HG03103 (cell line): ENCODE measurements at regions not wholly inside any gene's neighbourhood (a gene's known extent, or its start where the extent isn't known, plus 50 kb on each side); places are given as distances from the start of the nearest gene placed in this dataset.

Experiments used
- ATAC-seq: cut with Tn5 transposase; IDR thresholded peaks from one replicate; pipeline ENCODE4 v1.9.1; 2021; ENCODE audit warnings: low read depth; ENCODE audit not compliant: unreplicated experiment

GRCh38 chr5:117082977-117083376, 508.4 kb upstream of the SEMA6A start:
- ATAC-seq, result no peak

- no peak for ATAC-seq
Observed at GRCh38 chr5:117077142-117077541, 502.5 kb upstream of the SEMA6A start.

- ATAC-seq, result no peak
Observed at GRCh38 chr5:117072439-117072838, 497.8 kb upstream of the SEMA6A start.

- no peak for ATAC-seq
Observed at GRCh38 chr5:117065800-117066199, 491.2 kb upstream of the SEMA6A start.

GRCh38 chr5:117065161-117065560, 490.5 kb upstream of the SEMA6A start:
- no peak for ATAC-seq

- no peak for ATAC-seq
Observed at GRCh38 chr5:117060099-117060498, 485.5 kb upstream of the SEMA6A start.

- no peak for ATAC-seq
Observed at GRCh38 chr5:117058740-117059139, 484.1 kb upstream of the SEMA6A start.

GRCh38 chr5:117055517-117055916, 480.9 kb upstream of the SEMA6A start:
- no peak for ATAC-seq

GRCh38 chr5:117054911-117055310, 480.3 kb upstream of the SEMA6A start:
- no peak for ATAC-seq

- no peak for ATAC-seq
Observed at GRCh38 chr5:117054141-117054540, 479.5 kb upstream of the SEMA6A start.

GRCh38 chr5:117041926-117042595, 467.4 kb upstream of the SEMA6A start:
- no peak for ATAC-seq

GRCh38 chr5:117039035-117039434, 464.4 kb upstream of the SEMA6A start:
- no peak for ATAC-seq

- ATAC-seq, result no peak
Observed at GRCh38 chr5:117027384-117027783, 452.8 kb upstream of the SEMA6A start.

GRCh38 chr5:117020999-117021398, 446.4 kb upstream of the SEMA6A start:
- no peak for ATAC-seq

GRCh38 chr5:117013280-117013877, 438.8 kb upstream of the SEMA6A start:
- no peak for ATAC-seq

- ATAC-seq, result no peak
Observed at GRCh38 chr5:117010574-117010973, 436.0 kb upstream of the SEMA6A start.

GRCh38 chr5:116998024-116998423, 423.4 kb upstream of the SEMA6A start:
- ATAC-seq, result no peak

GRCh38 chr5:116992681-116993080, 418.1 kb upstream of the SEMA6A start:
- ATAC-seq, result no peak

- no peak for ATAC-seq
Observed at GRCh38 chr5:116989995-116990394, 415.4 kb upstream of the SEMA6A start.

GRCh38 chr5:116982035-116982434, 407.4 kb upstream of the SEMA6A start:
- no peak for ATAC-seq

GRCh38 chr5:116980581-116980980, 406.0 kb upstream of the SEMA6A start:
- ATAC-seq, result no peak

- ATAC-seq, result no peak
Observed at GRCh38 chr5:116976767-116977166, 402.1 kb upstream of the SEMA6A start.
